Loucy (cell line): ENCODE measurements at regions not wholly inside any gene's neighbourhood (a gene's known extent, or its start where the extent isn't known, plus 50 kb on each side); places are given as distances from the start of the nearest gene placed in this dataset.
"Not testable (repeated sequence)": the region's sequence is repeated elsewhere in the genome, so short reads cannot be mapped to it uniquely, and the experiment has no call there.

Experiments
- EZH2phosphoT487 ChIP-seq: fragments of 200-600 bp; IDR thresholded peaks from 2 replicates; pipeline ENCODE4 v1.6.1; 2018; ENCODE audit warnings: antibody characterized with exemption, mild to moderate bottlenecking, moderate library complexity, borderline replicate concordance
- TF ChIP-seq, protein P1 (sequence below): fragments of 200-600 bp; sonication (generic); conservative IDR thresholded peaks from 2 replicates; pipeline ENCODE4 v1.5.1; 2014; ENCODE audit warnings: mild to moderate bottlenecking, antibody characterized with exemption, low read length

DNA sequence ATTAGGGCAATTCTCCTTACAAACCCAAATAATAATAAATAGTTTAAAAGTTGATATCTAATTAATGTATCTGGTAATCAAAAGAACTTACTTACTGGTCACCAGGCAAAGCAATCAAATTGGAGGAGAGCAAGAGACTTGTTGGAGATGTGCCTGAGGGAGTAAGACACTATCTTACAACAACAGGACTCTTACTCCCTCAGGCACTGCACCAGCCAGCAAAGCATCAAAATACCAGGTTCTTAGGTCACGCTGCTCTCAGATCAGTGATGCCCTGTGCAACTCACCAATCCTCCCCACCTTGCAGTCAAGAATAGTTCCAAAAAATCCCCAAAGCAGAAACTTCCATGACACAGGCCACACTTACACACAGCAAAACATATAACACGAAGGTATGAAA, 117.0 kb downstream of the PRR15 start:
- TF ChIP-seq, protein P1, sequence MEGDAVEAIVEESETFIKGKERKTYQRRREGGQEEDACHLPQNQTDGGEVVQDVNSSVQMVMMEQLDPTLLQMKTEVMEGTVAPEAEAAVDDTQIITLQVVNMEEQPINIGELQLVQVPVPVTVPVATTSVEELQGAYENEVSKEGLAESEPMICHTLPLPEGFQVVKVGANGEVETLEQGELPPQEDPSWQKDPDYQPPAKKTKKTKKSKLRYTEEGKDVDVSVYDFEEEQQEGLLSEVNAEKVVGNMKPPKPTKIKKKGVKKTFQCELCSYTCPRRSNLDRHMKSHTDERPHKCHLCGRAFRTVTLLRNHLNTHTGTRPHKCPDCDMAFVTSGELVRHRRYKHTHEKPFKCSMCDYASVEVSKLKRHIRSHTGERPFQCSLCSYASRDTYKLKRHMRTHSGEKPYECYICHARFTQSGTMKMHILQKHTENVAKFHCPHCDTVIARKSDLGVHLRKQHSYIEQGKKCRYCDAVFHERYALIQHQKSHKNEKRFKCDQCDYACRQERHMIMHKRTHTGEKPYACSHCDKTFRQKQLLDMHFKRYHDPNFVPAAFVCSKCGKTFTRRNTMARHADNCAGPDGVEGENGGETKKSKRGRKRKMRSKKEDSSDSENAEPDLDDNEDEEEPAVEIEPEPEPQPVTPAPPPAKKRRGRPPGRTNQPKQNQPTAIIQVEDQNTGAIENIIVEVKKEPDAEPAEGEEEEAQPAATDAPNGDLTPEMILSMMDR: not testable (repeated sequence)
- TF ChIP-seq EZH2phosphoT487: not testable (repeated sequence)
